ENCODE measurements at regions not wholly inside any gene's neighbourhood (a gene's known extent, or its start where the extent isn't known, plus 50 kb on each side); places are given as distances from the start of the nearest gene placed in this dataset.

GRCh38 chr16:86707171-86707570, 128.8 kb downstream of the FOXL1 start:
- no peak overlapping the region for H3K4me3 ChIP-seq (ENCODE audit: low read depth, low read length)
- DNase-seq (ENCODE audit: low read depth) = no peak
- no peak for TF ChIP-seq CTCF (IDR thresholded peaks at IDR 0.05; ENCODE audit: insufficient read depth, low read depth, low read length, missing control alignments)

GRCh38 chr16:86707581-86707980, 129.2 kb downstream of the FOXL1 start:
- no peak for DNase-seq (ENCODE audit: low read depth)
- no peak for TF ChIP-seq CTCF (IDR thresholded peaks at IDR 0.05; ENCODE audit: insufficient read depth, low read depth, low read length, missing control alignments)
- no peak overlapping the region for H3K4me3 ChIP-seq (ENCODE audit: low read depth, low read length)

- TF ChIP-seq CTCF (IDR thresholded peaks at IDR 0.05; ENCODE audit: insufficient read depth, low read depth, low read length, missing control alignments) = no peak
- no peak for DNase-seq (ENCODE audit: low read depth)
- no peak overlapping the region for H3K4me3 ChIP-seq (ENCODE audit: low read depth, low read length)
Observed at GRCh38 chr16:86708431-86708830, 130.1 kb downstream of the FOXL1 start.

GRCh38 chr16:86709103-86709502, 130.8 kb downstream of the FOXL1 start:
- DNase-seq (ENCODE audit: low read depth) = no peak
- no peak for TF ChIP-seq CTCF (IDR thresholded peaks at IDR 0.05; ENCODE audit: insufficient read depth, low read depth, low read length, missing control alignments)
- no peak overlapping the region for H3K4me3 ChIP-seq (ENCODE audit: low read depth, low read length)

- TF ChIP-seq CTCF (IDR thresholded peaks at IDR 0.05; ENCODE audit: insufficient read depth, low read depth, low read length, missing control alignments) = no peak
- no peak overlapping the region for H3K4me3 ChIP-seq (ENCODE audit: low read depth, low read length)
- no peak for DNase-seq (ENCODE audit: low read depth)
Observed at GRCh38 chr16:86709902-86710601, 131.7 kb downstream of the FOXL1 start.

- no peak for DNase-seq (ENCODE audit: low read depth)
- H3K4me3 ChIP-seq (ENCODE audit: low read depth, low read length) = no peak overlapping the region
- TF ChIP-seq CTCF (IDR thresholded peaks at IDR 0.05; ENCODE audit: insufficient read depth, low read depth, low read length, missing control alignments) = no peak
Observed at GRCh38 chr16:86710602-86710950, 132.2 kb downstream of the FOXL1 start.

Data from GM12865 (cell line).